Stimulated activated CD4-positive, alpha-beta T cell treated with anti-CD3 and anti-CD28 coated beads, Interleukin-1b, Interleukin-23, amount 100 ng/mL, for 4 hours (primary cell): ENCODE measurements at regions not wholly inside any gene's neighbourhood (a gene's known extent, or its start where the extent isn't known, plus 50 kb on each side); places are given as distances from the start of the nearest gene placed in this dataset.
"Not testable (repeated sequence)": the region's sequence is repeated elsewhere in the genome, so short reads cannot be mapped to it uniquely, and the experiment has no call there.

ENCODE experiments used
- DNase-seq, 2 donors: peaks; one replicate each; pipeline ENCODE4 v3.0.0-alpha.2; 2020; ENCODE audit warnings: low read depth in 2 of 2

GRCh38 chr5:8805653-8806052 lies 740.2 kb downstream of the SEMA5A start:
- DNase-seq, result no peak

- no peak for DNase-seq
Observed at GRCh38 chr5:8807636-8808035, 738.2 kb downstream of the SEMA5A start.

- DNase-seq, result no peak
Observed at GRCh38 chr5:8811581-8811980, 734.3 kb downstream of the SEMA5A start.

- DNase-seq, result no peak
Observed at GRCh38 chr5:8813180-8813579, 732.7 kb downstream of the SEMA5A start.

GRCh38 chr5:8814105-8814504 lies 731.8 kb downstream of the SEMA5A start:
- no peak for DNase-seq

GRCh38 chr5:8824371-8824770 lies 721.5 kb downstream of the SEMA5A start:
- DNase-seq, result no peak

- DNase-seq, result no peak
Observed at GRCh38 chr5:8825139-8825757, 720.6 kb downstream of the SEMA5A start.

GRCh38 chr5:8826508-8826907 lies 719.4 kb downstream of the SEMA5A start:
- no peak for DNase-seq

GRCh38 chr5:8827696-8828095 lies 718.2 kb downstream of the SEMA5A start:
- no peak for DNase-seq

GRCh38 chr5:8828596-8829322 lies 717.1 kb downstream of the SEMA5A start:
- no peak for DNase-seq

- no peak for DNase-seq
Observed at GRCh38 chr5:8829323-8830029, 716.4 kb downstream of the SEMA5A start.

- DNase-seq, result no peak
Observed at GRCh38 chr5:8831251-8831650, 714.6 kb downstream of the SEMA5A start.

- DNase-seq, result no peak
Observed at GRCh38 chr5:8831854-8832253, 714.0 kb downstream of the SEMA5A start.

GRCh38 chr5:8839361-8840055 lies 706.4 kb downstream of the SEMA5A start:
- no peak for DNase-seq

- no peak for DNase-seq
Observed at GRCh38 chr5:8840237-8840636, 705.6 kb downstream of the SEMA5A start.

GRCh38 chr5:8840746-8841145 lies 705.1 kb downstream of the SEMA5A start:
- DNase-seq, result not testable (repeated sequence)

- DNase-seq, result no peak
Observed at GRCh38 chr5:8842971-8843551, 702.8 kb downstream of the SEMA5A start.

GRCh38 chr5:8843771-8844170 lies 702.1 kb downstream of the SEMA5A start:
- DNase-seq, result no peak

GRCh38 chr5:8844206-8844605 lies 701.7 kb downstream of the SEMA5A start:
- DNase-seq, result no peak

- DNase-seq, result no peak
Observed at GRCh38 chr5:8844847-8845246, 701.0 kb downstream of the SEMA5A start.

GRCh38 chr5:8845296-8845695 lies 700.6 kb downstream of the SEMA5A start:
- no peak for DNase-seq

- no peak for DNase-seq
Observed at GRCh38 chr5:8848366-8848765, 697.5 kb downstream of the SEMA5A start.
